ENCODE measurements at regions not wholly inside any gene's neighbourhood (a gene's known extent, or its start where the extent isn't known, plus 50 kb on each side); places are given as distances from the start of the nearest gene placed in this dataset.

DNA sequence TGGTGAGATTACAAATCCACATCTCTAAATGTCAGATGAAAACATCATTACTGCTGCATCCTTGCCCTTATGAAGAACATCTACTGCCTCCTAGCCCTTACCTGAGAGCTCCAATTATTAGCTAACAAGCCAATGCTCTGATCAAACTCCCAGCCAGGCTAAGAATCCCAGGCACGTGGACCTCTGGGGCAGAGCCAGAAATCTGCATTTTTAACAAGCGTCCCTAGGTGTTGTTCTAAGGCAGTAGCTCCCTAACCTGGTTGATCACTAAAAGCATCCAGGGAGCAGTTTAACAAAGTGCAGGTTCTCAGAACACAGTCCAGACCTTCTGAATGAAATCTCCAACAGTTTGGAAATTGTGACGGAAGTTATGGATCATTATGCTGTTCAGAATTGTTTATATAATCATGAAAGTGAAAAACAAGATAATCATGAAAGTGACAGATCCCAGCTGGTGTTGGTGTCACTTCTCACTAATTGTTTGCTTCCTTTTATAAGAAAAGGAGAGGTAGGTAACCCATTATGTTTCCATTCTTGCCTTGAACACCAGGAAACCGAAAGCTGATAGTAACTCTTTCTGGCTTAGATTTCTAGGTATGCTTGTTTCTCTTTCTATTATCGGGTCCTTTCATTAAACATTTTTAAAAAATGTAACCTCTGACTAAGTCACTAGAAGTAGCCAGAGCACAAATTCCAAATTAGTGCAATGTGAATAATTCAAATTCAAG lies 216.5 kb upstream of the NR4A3 start:
- Histone ChIP-seq H3K9ac (ENCODE audit: insufficient read depth in 1 of 2, low read length in 2 of 2) (no peak overlapping the region), H3K4me3 (no peak overlapping the region), H3K27me3 (ENCODE audit: control insufficient read depth in 3 of 3, insufficient read depth in 3 of 3, low read length in 2 of 3) (no peaks in the 10 kb centered on the region), H3K4me1 (ENCODE audit: control insufficient read depth in 5 of 5, insufficient read depth in 5 of 5, low read length in 5 of 5) (peaks cover 0 to 2% (median 0%) of the 10 kb centered on the region in 5 donors), H3K27ac (ENCODE audit: low read depth in 1 of 2, low read length in 1 of 2) (no peak overlapping the region), H3K36me3 (ENCODE audit: control insufficient read depth in 4 of 4, insufficient read depth in 4 of 4, low read length in 4 of 4) (no peaks in the 10 kb centered on the region), H3K9me3 (ENCODE audit: control insufficient read depth in 4 of 4, insufficient read depth in 3 of 4, low read length in 3 of 4) (peaks cover 0 to 1% (median 0%) of the 10 kb centered on the region in 4 donors)
- peak in 1 of 3 donors; percentile 23 for DNase-seq
- no peak for ATAC-seq (ENCODE audit: insufficient read depth, low FRiP score)
- no peak for TF ChIP-seq CTCF (IDR thresholded peaks at IDR 0.05; ENCODE audit: control extremely low read depth, extremely low read depth)
- 73 to 80% methylated on average over 5 of the region's 5 CpGs for WGBS, 2 donors

DNA sequence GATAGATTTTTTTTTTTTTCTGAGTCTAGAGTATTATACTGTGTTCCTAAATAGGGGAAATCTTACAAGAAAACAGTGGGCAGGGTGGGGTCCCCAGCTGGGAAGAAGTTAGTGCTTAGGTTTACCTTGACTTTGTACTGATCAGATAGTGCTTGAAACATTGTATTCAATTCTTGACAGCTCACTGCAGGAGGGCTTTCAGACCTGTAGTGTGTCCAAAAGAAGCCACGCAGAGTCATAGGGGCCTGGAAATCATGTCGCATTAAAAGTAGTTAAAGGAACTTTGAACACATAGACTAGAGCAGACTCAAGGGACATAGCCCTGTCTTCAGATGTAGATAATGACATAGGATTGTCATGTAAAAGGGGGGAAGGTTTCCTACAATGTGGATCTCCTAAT lies 215.4 kb upstream of the NR4A3 start:
- WGBS, 2 donors = 95% methylated on average over 2 of the region's 2 CpGs
- Histone ChIP-seq H3K36me3 (ENCODE audit: control insufficient read depth in 4 of 4, insufficient read depth in 4 of 4, low read length in 4 of 4) (no peaks in the 10 kb centered on the region), H3K27ac (ENCODE audit: low read depth in 1 of 2, low read length in 1 of 2) (no peak overlapping the region), H3K9me3 (ENCODE audit: control insufficient read depth in 4 of 4, insufficient read depth in 3 of 4, low read length in 3 of 4) (peaks cover 0 to 1% (median 0%) of the 10 kb centered on the region in 4 donors), H3K4me1 (ENCODE audit: control insufficient read depth in 5 of 5, insufficient read depth in 5 of 5, low read length in 5 of 5) (peaks cover 0 to 2% (median 0%) of the 10 kb centered on the region in 5 donors), H3K4me3 (no peak overlapping the region), H3K9ac (ENCODE audit: insufficient read depth in 1 of 2, low read length in 2 of 2) (no peak overlapping the region), H3K27me3 (ENCODE audit: control insufficient read depth in 3 of 3, insufficient read depth in 3 of 3, low read length in 2 of 3) (no peaks in the 10 kb centered on the region)
- TF ChIP-seq CTCF (IDR thresholded peaks at IDR 0.05; ENCODE audit: control extremely low read depth, extremely low read depth) = no peak
- ATAC-seq (ENCODE audit: insufficient read depth, low FRiP score) (no peak), DNase-seq (no peak)

GRCh38 chr9:99606957-99607356 lies 214.7 kb upstream of the NR4A3 start:
- Histone ChIP-seq H3K4me1 (ENCODE audit: control insufficient read depth in 5 of 5, insufficient read depth in 5 of 5, low read length in 5 of 5) (no peaks in the 10 kb centered on the region), H3K36me3 (ENCODE audit: control insufficient read depth in 4 of 4, insufficient read depth in 4 of 4, low read length in 4 of 4) (no peaks in the 10 kb centered on the region), H3K9ac (ENCODE audit: insufficient read depth in 1 of 2, low read length in 2 of 2) (no peak overlapping the region), H3K27me3 (ENCODE audit: control insufficient read depth in 3 of 3, insufficient read depth in 3 of 3, low read length in 2 of 3) (no peaks in the 10 kb centered on the region), H3K9me3 (ENCODE audit: control insufficient read depth in 4 of 4, insufficient read depth in 3 of 4, low read length in 3 of 4) (peaks cover 0 to 1% (median 0%) of the 10 kb centered on the region in 4 donors), H3K27ac (ENCODE audit: low read depth in 1 of 2, low read length in 1 of 2) (no peak overlapping the region), H3K4me3 (no peak overlapping the region)
- ATAC-seq (ENCODE audit: insufficient read depth, low FRiP score) (no peak), DNase-seq (no peak)
- 40 to 64% methylated on average over 4 of the region's 4 CpGs for WGBS, 2 donors
- no peak for TF ChIP-seq CTCF (IDR thresholded peaks at IDR 0.05; ENCODE audit: control extremely low read depth, extremely low read depth)
